ENCODE measurements at regions not wholly inside any gene's neighbourhood (a gene's known extent, or its start where the extent isn't known, plus 50 kb on each side); places are given as distances from the start of the nearest gene placed in this dataset.

- Mint-ChIP-seq H3K9me3 (no peaks in the 10 kb centered on the region), H3K4me3 (ENCODE audit: low read depth) (no peak overlapping the region), H3K27ac (no peak overlapping the region), H3K27me3 (ENCODE audit: low read depth) (no peaks in the 10 kb centered on the region), H3K4me1 (ENCODE audit: low read depth) (no peaks in the 10 kb centered on the region), H3K36me3 (ENCODE audit: low read depth) (no peaks in the 10 kb centered on the region)
- intact Hi-C loops (cut with micrococcal nuclease) = no loop called here
- DNase-seq (ENCODE audit: low spot score) = no peak
Observed at GRCh38 chr4:123898946-123899666, 502.5 kb downstream of the SPRY1 start.

GRCh38 chr4:123904882-123905281 lies 508.3 kb downstream of the SPRY1 start:
- no peaks in the 10 kb centered on the region for H3K9me3 Mint-ChIP-seq
- H3K27ac Mint-ChIP-seq = no peak overlapping the region
- intact Hi-C loops (cut with micrococcal nuclease) = no loop called here
- DNase-seq (ENCODE audit: low spot score) = no peak
- H3K36me3 Mint-ChIP-seq (ENCODE audit: low read depth) = no peaks in the 10 kb centered on the region
- H3K4me1 Mint-ChIP-seq (ENCODE audit: low read depth) = no peaks in the 10 kb centered on the region
- no peaks in the 10 kb centered on the region for H3K27me3 Mint-ChIP-seq (ENCODE audit: low read depth)
- no peak overlapping the region for H3K4me3 Mint-ChIP-seq (ENCODE audit: low read depth)

GRCh38 chr4:123913598-123913997 lies 517.0 kb downstream of the SPRY1 start:
- no peak overlapping the region for H3K4me3 Mint-ChIP-seq (ENCODE audit: low read depth)
- no peaks in the 10 kb centered on the region for H3K27me3 Mint-ChIP-seq (ENCODE audit: low read depth)
- H3K4me1 Mint-ChIP-seq (ENCODE audit: low read depth) = no peaks in the 10 kb centered on the region
- no peaks in the 10 kb centered on the region for H3K9me3 Mint-ChIP-seq
- intact Hi-C loops (cut with micrococcal nuclease) = no loop called here
- no peaks in the 10 kb centered on the region for H3K36me3 Mint-ChIP-seq (ENCODE audit: low read depth)
- no peak for DNase-seq (ENCODE audit: low spot score)
- H3K27ac Mint-ChIP-seq = no peak overlapping the region

GRCh38 chr4:123916821-123917220 lies 520.2 kb downstream of the SPRY1 start:
- H3K4me3 Mint-ChIP-seq (ENCODE audit: low read depth) = no peak overlapping the region
- no peak for DNase-seq (ENCODE audit: low spot score)
- H3K27ac Mint-ChIP-seq = no peak overlapping the region
- no peaks in the 10 kb centered on the region for H3K4me1 Mint-ChIP-seq (ENCODE audit: low read depth)
- no peaks in the 10 kb centered on the region for H3K9me3 Mint-ChIP-seq
- H3K27me3 Mint-ChIP-seq (ENCODE audit: low read depth) = no peaks in the 10 kb centered on the region
- H3K36me3 Mint-ChIP-seq (ENCODE audit: low read depth) = no peaks in the 10 kb centered on the region
- intact Hi-C loops (cut with micrococcal nuclease) = no loop called here

- intact Hi-C loops (cut with micrococcal nuclease) = no loop called here
- Mint-ChIP-seq H3K36me3 (ENCODE audit: low read depth) (no peaks in the 10 kb centered on the region), H3K4me3 (ENCODE audit: low read depth) (no peak overlapping the region), H3K27ac (no peak overlapping the region), H3K27me3 (ENCODE audit: low read depth) (no peaks in the 10 kb centered on the region), H3K9me3 (no peaks in the 10 kb centered on the region), H3K4me1 (ENCODE audit: low read depth) (no peaks in the 10 kb centered on the region)
- DNase-seq (ENCODE audit: low spot score) = no peak
Observed at GRCh38 chr4:123919576-123920098, 523.0 kb downstream of the SPRY1 start.

- H3K27ac Mint-ChIP-seq = no peak overlapping the region
- no peak overlapping the region for H3K4me3 Mint-ChIP-seq (ENCODE audit: low read depth)
- no peak for DNase-seq (ENCODE audit: low spot score)
- no peaks in the 10 kb centered on the region for H3K9me3 Mint-ChIP-seq
- no peaks in the 10 kb centered on the region for H3K4me1 Mint-ChIP-seq (ENCODE audit: low read depth)
- intact Hi-C loops (cut with micrococcal nuclease) = no loop called here
- H3K36me3 Mint-ChIP-seq (ENCODE audit: low read depth) = no peaks in the 10 kb centered on the region
- H3K27me3 Mint-ChIP-seq (ENCODE audit: low read depth) = no peaks in the 10 kb centered on the region
Observed at GRCh38 chr4:123921339-123921738, 524.7 kb downstream of the SPRY1 start.

DNA sequence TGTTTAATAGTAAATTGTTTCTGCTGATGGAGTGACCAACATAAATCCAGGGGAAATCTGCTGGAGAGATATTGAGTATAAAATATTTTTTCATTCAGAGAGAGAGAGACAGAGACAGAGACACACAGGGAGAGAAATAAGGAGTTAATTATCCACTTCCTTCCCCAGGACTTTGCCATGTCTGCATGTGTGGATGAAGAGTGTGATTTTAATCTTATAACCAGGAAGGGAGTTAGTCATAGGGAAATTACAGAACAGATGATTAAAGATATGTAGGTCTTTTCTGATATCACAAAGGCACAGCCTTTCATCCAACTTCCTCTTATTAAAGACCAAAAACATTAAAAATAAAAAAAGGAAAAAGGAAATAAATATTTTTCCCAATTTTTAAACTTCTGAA lies 526.3 kb downstream of the SPRY1 start:
- Mint-ChIP-seq H3K4me1 (ENCODE audit: low read depth) (no peaks in the 10 kb centered on the region), H3K4me3 (ENCODE audit: low read depth) (no peak overlapping the region), H3K27me3 (ENCODE audit: low read depth) (no peaks in the 10 kb centered on the region), H3K36me3 (ENCODE audit: low read depth) (no peaks in the 10 kb centered on the region), H3K27ac (no peak overlapping the region), H3K9me3 (no peaks in the 10 kb centered on the region)
- intact Hi-C loops (cut with micrococcal nuclease) = no loop called here
- DNase-seq (ENCODE audit: low spot score) = no peak

DNA sequence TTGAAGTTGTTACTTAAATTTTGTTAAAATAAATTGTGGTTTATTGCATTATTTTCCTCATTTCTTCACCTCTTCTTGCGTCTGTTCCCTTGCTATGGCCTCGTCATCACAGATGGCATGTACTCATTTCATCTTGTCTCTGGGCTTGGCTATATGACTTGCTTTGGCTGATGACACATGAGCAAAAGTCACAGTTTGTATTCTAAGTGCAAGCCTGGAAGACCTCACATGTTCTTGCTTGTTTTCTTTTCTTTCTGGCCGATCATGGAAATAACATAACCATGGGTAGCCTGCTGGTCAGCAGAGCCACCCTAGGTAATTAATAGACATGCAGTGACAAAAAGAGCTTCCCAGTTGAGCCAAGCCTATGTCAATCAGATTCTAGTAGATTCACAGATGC lies 527.9 kb downstream of the SPRY1 start:
- H3K36me3 Mint-ChIP-seq (ENCODE audit: low read depth) = no peaks in the 10 kb centered on the region

GRCh38 chr4:123929565-123929964 lies 533.0 kb downstream of the SPRY1 start:
- no peak overlapping the region for H3K27ac Mint-ChIP-seq
- no peaks in the 10 kb centered on the region for H3K9me3 Mint-ChIP-seq
- intact Hi-C loops (cut with micrococcal nuclease) = no loop called here
- H3K4me1 Mint-ChIP-seq (ENCODE audit: low read depth) = no peaks in the 10 kb centered on the region
- no peak overlapping the region for H3K4me3 Mint-ChIP-seq (ENCODE audit: low read depth)
- no peaks in the 10 kb centered on the region for H3K36me3 Mint-ChIP-seq (ENCODE audit: low read depth)
- DNase-seq (ENCODE audit: low spot score) = no peak
- no peaks in the 10 kb centered on the region for H3K27me3 Mint-ChIP-seq (ENCODE audit: low read depth)

More for the DNA sequence above, 527.9 kb downstream of the SPRY1 start:
- no peaks in the 10 kb centered on the region for H3K4me1 Mint-ChIP-seq (ENCODE audit: low read depth)
- H3K9me3 Mint-ChIP-seq = no peaks in the 10 kb centered on the region
- H3K4me3 Mint-ChIP-seq (ENCODE audit: low read depth) = no peak overlapping the region
- intact Hi-C loops (cut with micrococcal nuclease) = no loop called here
- H3K27me3 Mint-ChIP-seq (ENCODE audit: low read depth) = no peaks in the 10 kb centered on the region
- no peak for DNase-seq (ENCODE audit: low spot score)
- H3K27ac Mint-ChIP-seq = no peak overlapping the region

DNA sequence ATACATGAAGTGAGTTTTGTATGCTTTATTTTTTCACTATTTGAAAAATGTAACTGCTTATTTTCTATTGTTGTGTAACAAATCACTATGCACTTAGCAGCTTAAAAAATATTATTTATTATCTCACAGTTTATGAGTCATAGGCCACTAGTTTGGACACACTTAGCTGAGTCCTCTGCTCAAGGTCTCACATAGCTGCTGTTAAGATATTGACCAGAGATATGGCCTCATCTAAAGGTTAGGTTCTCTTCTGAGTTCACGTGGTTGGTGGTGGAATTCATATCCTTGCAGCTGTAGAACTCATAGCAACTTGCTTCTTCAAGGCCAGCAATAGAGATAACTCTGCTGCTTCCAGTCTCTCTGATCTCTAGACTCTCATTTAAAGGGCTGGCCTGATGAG lies 534.4 kb downstream of the SPRY1 start:
- Mint-ChIP-seq H3K27me3 (ENCODE audit: low read depth) (no peaks in the 10 kb centered on the region), H3K4me1 (ENCODE audit: low read depth) (no peaks in the 10 kb centered on the region), H3K4me3 (ENCODE audit: low read depth) (no peak overlapping the region), H3K9me3 (no peaks in the 10 kb centered on the region), H3K27ac (no peak overlapping the region), H3K36me3 (ENCODE audit: low read depth) (no peaks in the 10 kb centered on the region)
- intact Hi-C loops (cut with micrococcal nuclease) = no loop called here
- DNase-seq (ENCODE audit: low spot score) = no peak

DNA sequence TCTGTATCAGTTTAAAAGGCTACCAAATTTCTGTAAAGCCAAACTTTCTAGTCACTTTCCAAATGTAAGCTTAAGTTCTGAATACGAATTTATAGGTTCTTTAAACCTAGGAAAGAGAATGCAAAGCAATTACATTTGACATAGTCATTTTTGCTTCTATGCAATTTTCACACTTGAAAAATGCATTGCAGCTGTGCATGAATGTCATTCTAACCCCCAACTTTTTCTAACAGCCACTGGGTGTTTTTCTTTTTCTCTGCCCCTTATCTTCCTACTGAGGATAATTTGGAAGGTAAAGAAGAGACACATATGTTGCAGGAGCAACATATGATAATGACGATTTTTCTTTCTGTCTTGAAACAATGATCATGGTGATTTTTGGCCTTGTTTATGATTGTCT lies 537.5 kb downstream of the SPRY1 start:
- Mint-ChIP-seq H3K4me1 (ENCODE audit: low read depth) (no peaks in the 10 kb centered on the region), H3K9me3 (no peaks in the 10 kb centered on the region), H3K36me3 (ENCODE audit: low read depth) (no peaks in the 10 kb centered on the region), H3K27ac (no peak overlapping the region), H3K4me3 (ENCODE audit: low read depth) (no peak overlapping the region), H3K27me3 (ENCODE audit: low read depth) (no peaks in the 10 kb centered on the region)
- intact Hi-C loops (cut with micrococcal nuclease) = no loop called here
- DNase-seq (ENCODE audit: low spot score) = no peak

DNA sequence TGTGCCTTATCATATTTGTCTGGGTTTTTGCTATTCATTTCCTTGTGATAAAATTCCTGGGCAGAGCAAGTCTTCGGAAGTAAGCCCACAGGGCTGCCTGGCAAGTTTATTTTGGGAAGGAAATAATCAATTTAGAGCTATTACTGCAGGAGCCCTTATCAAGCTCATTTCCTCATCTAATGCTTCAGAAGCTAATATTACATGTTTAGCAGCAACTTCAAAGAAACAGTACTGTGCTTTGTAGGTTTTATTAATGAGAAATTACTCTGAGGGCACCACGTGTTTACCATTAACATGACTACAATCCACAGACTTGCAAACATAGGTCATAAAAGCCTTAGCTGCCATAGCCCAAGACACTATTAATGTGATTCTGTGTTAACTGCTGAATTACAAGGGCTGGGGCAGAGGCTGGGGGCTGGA lies 540.0 kb downstream of the SPRY1 start:
- Mint-ChIP-seq H3K36me3 (ENCODE audit: low read depth) (no peaks in the 10 kb centered on the region), H3K4me1 (ENCODE audit: low read depth) (no peaks in the 10 kb centered on the region), H3K27ac (no peak overlapping the region), H3K9me3 (no peaks in the 10 kb centered on the region), H3K27me3 (ENCODE audit: low read depth) (no peaks in the 10 kb centered on the region), H3K4me3 (ENCODE audit: low read depth) (no peak overlapping the region)
- intact Hi-C loops (cut with micrococcal nuclease) = no loop called here
- no peak for DNase-seq (ENCODE audit: low spot score)

- no peak overlapping the region for H3K27ac Mint-ChIP-seq
- H3K4me3 Mint-ChIP-seq (ENCODE audit: low read depth) = no peak overlapping the region
- no peaks in the 10 kb centered on the region for H3K27me3 Mint-ChIP-seq (ENCODE audit: low read depth)
- no peaks in the 10 kb centered on the region for H3K4me1 Mint-ChIP-seq (ENCODE audit: low read depth)
- H3K9me3 Mint-ChIP-seq = no peaks in the 10 kb centered on the region
- no peak for DNase-seq (ENCODE audit: low spot score)
- intact Hi-C loops (cut with micrococcal nuclease) = no loop called here
- no peaks in the 10 kb centered on the region for H3K36me3 Mint-ChIP-seq (ENCODE audit: low read depth)
Observed at GRCh38 chr4:123937581-123937980, 541.0 kb downstream of the SPRY1 start.

DNA sequence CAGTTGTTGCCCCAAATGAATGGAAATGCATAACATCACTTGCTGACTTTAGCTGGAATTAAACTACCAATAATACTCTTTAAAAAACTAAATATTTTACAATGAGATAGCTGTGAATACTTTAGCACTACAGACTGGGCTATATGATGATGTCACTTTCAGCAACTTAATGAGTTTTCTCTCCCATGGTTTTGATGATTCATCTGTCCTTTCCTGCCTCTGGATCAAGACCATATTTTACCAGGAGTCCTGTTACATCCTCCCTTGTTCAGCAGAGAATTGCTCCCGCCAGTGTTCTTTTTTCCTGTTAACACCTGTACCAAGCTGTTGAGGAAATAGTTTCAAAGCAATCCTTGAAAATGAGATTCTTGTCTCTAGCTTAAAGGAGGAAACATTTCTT lies 543.0 kb downstream of the SPRY1 start:
- H3K4me1 Mint-ChIP-seq (ENCODE audit: low read depth) = no peaks in the 10 kb centered on the region
- H3K9me3 Mint-ChIP-seq = no peaks in the 10 kb centered on the region
- H3K27me3 Mint-ChIP-seq (ENCODE audit: low read depth) = no peaks in the 10 kb centered on the region
- H3K36me3 Mint-ChIP-seq (ENCODE audit: low read depth) = no peaks in the 10 kb centered on the region
- no peak overlapping the region for H3K27ac Mint-ChIP-seq
- intact Hi-C loops (cut with micrococcal nuclease) = no loop called here
- no peak for DNase-seq (ENCODE audit: low spot score)
- H3K4me3 Mint-ChIP-seq (ENCODE audit: low read depth) = no peak overlapping the region

Measured in activated T-helper 2 cell treated with anti-CD3 and anti-CD28 coated beads, Interferon-gamma antibody, Interleukin-2, Interleukin-4, amounts not matched to agents 10 μg/mL and 5 μg/mL and 100 μg/mL, durations not matched to agents 14 hours and 24 hours and 36 hours (primary cell).